ENCODE measurements at regions not wholly inside any gene's neighbourhood (a gene's known extent, or its start where the extent isn't known, plus 50 kb on each side); places are given as distances from the start of the nearest gene placed in this dataset.

- H3K36me3 ChIP-seq (ENCODE audit: control insufficient read depth, insufficient read depth, low read length): no peaks in the 10 kb centered on the region
- H3K4me3 ChIP-seq (ENCODE audit: low read depth, low read length): no peak overlapping the region
- H3K9ac ChIP-seq (ENCODE audit: low read depth, low read length): no peak overlapping the region
- no peaks in the 10 kb centered on the region for H3K27me3 ChIP-seq (ENCODE audit: control insufficient read depth, insufficient read depth, low read length)
- no peak overlapping the region for H3K27ac ChIP-seq (ENCODE audit: low read depth, low read length)
- H3K4me1 ChIP-seq (ENCODE audit: control insufficient read depth, insufficient read depth, low read length): no peaks in the 10 kb centered on the region
- H3K9me3 ChIP-seq (ENCODE audit: control insufficient read depth, insufficient read depth, low read length): no peaks in the 10 kb centered on the region
Measured at GRCh38 chr1:56003846-56004245, 575.5 kb downstream of the PLPP3 start.

- Histone ChIP-seq H3K4me3 (ENCODE audit: low read depth, low read length) (no peak overlapping the region), H3K36me3 (ENCODE audit: control insufficient read depth, insufficient read depth, low read length) (no peaks in the 10 kb centered on the region), H3K9me3 (ENCODE audit: control insufficient read depth, insufficient read depth, low read length) (no peaks in the 10 kb centered on the region), H3K9ac (ENCODE audit: low read depth, low read length) (no peak overlapping the region), H3K27ac (ENCODE audit: low read depth, low read length) (no peak overlapping the region), H3K4me1 (ENCODE audit: control insufficient read depth, insufficient read depth, low read length) (no peaks in the 10 kb centered on the region), H3K27me3 (ENCODE audit: control insufficient read depth, insufficient read depth, low read length) (no peaks in the 10 kb centered on the region)
Measured at GRCh38 chr1:56002231-56002630, 577.1 kb downstream of the PLPP3 start.

GRCh38 chr1:56000424-56000823 is 578.9 kb downstream of the PLPP3 start:
- Histone ChIP-seq H3K4me3 (ENCODE audit: low read depth, low read length) (no peak overlapping the region), H3K4me1 (ENCODE audit: control insufficient read depth, insufficient read depth, low read length) (no peaks in the 10 kb centered on the region), H3K36me3 (ENCODE audit: control insufficient read depth, insufficient read depth, low read length) (no peaks in the 10 kb centered on the region), H3K27me3 (ENCODE audit: control insufficient read depth, insufficient read depth, low read length) (no peaks in the 10 kb centered on the region), H3K9ac (ENCODE audit: low read depth, low read length) (no peak overlapping the region), H3K27ac (ENCODE audit: low read depth, low read length) (no peak overlapping the region), H3K9me3 (ENCODE audit: control insufficient read depth, insufficient read depth, low read length) (peaks cover 6% of the 10 kb centered on the region; the same call in 1 of the 2 replicates)

GRCh38 chr1:55997536-55997935 is 581.8 kb downstream of the PLPP3 start:
- Histone ChIP-seq H3K9me3 (ENCODE audit: control insufficient read depth, insufficient read depth, low read length) (peaks cover 6% of the 10 kb centered on the region; the same call in 1 of the 2 replicates), H3K27ac (ENCODE audit: low read depth, low read length) (no peak overlapping the region), H3K4me3 (ENCODE audit: low read depth, low read length) (no peak overlapping the region), H3K9ac (ENCODE audit: low read depth, low read length) (no peak overlapping the region), H3K36me3 (ENCODE audit: control insufficient read depth, insufficient read depth, low read length) (no peaks in the 10 kb centered on the region), H3K27me3 (ENCODE audit: control insufficient read depth, insufficient read depth, low read length) (no peaks in the 10 kb centered on the region), H3K4me1 (ENCODE audit: control insufficient read depth, insufficient read depth, low read length) (no peaks in the 10 kb centered on the region)

- peaks cover 6% of the 10 kb centered on the region; the same call in 1 of the 2 replicates for H3K9me3 ChIP-seq (ENCODE audit: control insufficient read depth, insufficient read depth, low read length)
- no peak overlapping the region for H3K4me3 ChIP-seq (ENCODE audit: low read depth, low read length)
- H3K27ac ChIP-seq (ENCODE audit: low read depth, low read length): no peak overlapping the region
- H3K4me1 ChIP-seq (ENCODE audit: control insufficient read depth, insufficient read depth, low read length): no peaks in the 10 kb centered on the region
- no peak overlapping the region for H3K9ac ChIP-seq (ENCODE audit: low read depth, low read length)
- H3K36me3 ChIP-seq (ENCODE audit: control insufficient read depth, insufficient read depth, low read length): no peaks in the 10 kb centered on the region
- no peaks in the 10 kb centered on the region for H3K27me3 ChIP-seq (ENCODE audit: control insufficient read depth, insufficient read depth, low read length)
Measured at GRCh38 chr1:55993646-55994318, 585.6 kb downstream of the PLPP3 start.

- peaks cover 15% of the 10 kb centered on the region for H3K4me1 ChIP-seq (ENCODE audit: control insufficient read depth, insufficient read depth, low read length)
- no peaks in the 10 kb centered on the region for H3K27me3 ChIP-seq (ENCODE audit: control insufficient read depth, insufficient read depth, low read length)
- H3K4me3 ChIP-seq (ENCODE audit: low read depth, low read length): no peak overlapping the region
- H3K9me3 ChIP-seq (ENCODE audit: control insufficient read depth, insufficient read depth, low read length): no peaks in the 10 kb centered on the region
- no peak overlapping the region for H3K9ac ChIP-seq (ENCODE audit: low read depth, low read length)
- no peaks in the 10 kb centered on the region for H3K36me3 ChIP-seq (ENCODE audit: control insufficient read depth, insufficient read depth, low read length)
- H3K27ac ChIP-seq (ENCODE audit: low read depth, low read length): no peak overlapping the region
Measured at GRCh38 chr1:55990007-55990406, 589.4 kb downstream of the PLPP3 start.

- Histone ChIP-seq H3K36me3 (ENCODE audit: control insufficient read depth, insufficient read depth, low read length) (no peaks in the 10 kb centered on the region), H3K4me1 (ENCODE audit: control insufficient read depth, insufficient read depth, low read length) (peaks cover 15% of the 10 kb centered on the region), H3K9ac (ENCODE audit: low read depth, low read length) (no peak overlapping the region), H3K27ac (ENCODE audit: low read depth, low read length) (no peak overlapping the region), H3K27me3 (ENCODE audit: control insufficient read depth, insufficient read depth, low read length) (no peaks in the 10 kb centered on the region), H3K4me3 (ENCODE audit: low read depth, low read length) (no peak overlapping the region), H3K9me3 (ENCODE audit: control insufficient read depth, insufficient read depth, low read length) (no peaks in the 10 kb centered on the region)
Measured at GRCh38 chr1:55988963-55989452, 590.4 kb downstream of the PLPP3 start.

- H3K4me3 ChIP-seq (ENCODE audit: low read depth, low read length): peak overlapping the region; percentile 25; the same call in 1 of the 2 replicates
- H3K4me1 ChIP-seq (ENCODE audit: control insufficient read depth, insufficient read depth, low read length): peaks cover 15% of the 10 kb centered on the region
- H3K9me3 ChIP-seq (ENCODE audit: control insufficient read depth, insufficient read depth, low read length): no peaks in the 10 kb centered on the region
- H3K27ac ChIP-seq (ENCODE audit: low read depth, low read length): peak overlapping the region; percentile 49
- no peaks in the 10 kb centered on the region for H3K27me3 ChIP-seq (ENCODE audit: control insufficient read depth, insufficient read depth, low read length)
- H3K9ac ChIP-seq (ENCODE audit: low read depth, low read length): no peak overlapping the region
- H3K36me3 ChIP-seq (ENCODE audit: control insufficient read depth, insufficient read depth, low read length): no peaks in the 10 kb centered on the region
Measured at GRCh38 chr1:55987491-55988249, 591.7 kb downstream of the PLPP3 start.

- H3K9me3 ChIP-seq (ENCODE audit: control insufficient read depth, insufficient read depth, low read length): no peaks in the 10 kb centered on the region
- no peaks in the 10 kb centered on the region for H3K27me3 ChIP-seq (ENCODE audit: control insufficient read depth, insufficient read depth, low read length)
- H3K27ac ChIP-seq (ENCODE audit: low read depth, low read length): no peak overlapping the region
- H3K4me1 ChIP-seq (ENCODE audit: control insufficient read depth, insufficient read depth, low read length): peaks cover 15% of the 10 kb centered on the region
- H3K9ac ChIP-seq (ENCODE audit: low read depth, low read length): no peak overlapping the region
- no peaks in the 10 kb centered on the region for H3K36me3 ChIP-seq (ENCODE audit: control insufficient read depth, insufficient read depth, low read length)
- H3K4me3 ChIP-seq (ENCODE audit: low read depth, low read length): no peak overlapping the region
Measured at GRCh38 chr1:55986003-55986402, 593.4 kb downstream of the PLPP3 start.

- H3K9ac ChIP-seq (ENCODE audit: low read depth, low read length): no peak overlapping the region
- no peak overlapping the region for H3K4me3 ChIP-seq (ENCODE audit: low read depth, low read length)
- no peaks in the 10 kb centered on the region for H3K4me1 ChIP-seq (ENCODE audit: control insufficient read depth, insufficient read depth, low read length)
- no peaks in the 10 kb centered on the region for H3K36me3 ChIP-seq (ENCODE audit: control insufficient read depth, insufficient read depth, low read length)
- no peaks in the 10 kb centered on the region for H3K27me3 ChIP-seq (ENCODE audit: control insufficient read depth, insufficient read depth, low read length)
- no peak overlapping the region for H3K27ac ChIP-seq (ENCODE audit: low read depth, low read length)
- no peaks in the 10 kb centered on the region for H3K9me3 ChIP-seq (ENCODE audit: control insufficient read depth, insufficient read depth, low read length)
Measured at GRCh38 chr1:55981010-55981650, 598.2 kb downstream of the PLPP3 start.

GRCh38 chr1:55980582-55980981 is 598.8 kb downstream of the PLPP3 start:
- Histone ChIP-seq H3K27ac (ENCODE audit: low read depth, low read length) (no peak overlapping the region), H3K27me3 (ENCODE audit: control insufficient read depth, insufficient read depth, low read length) (no peaks in the 10 kb centered on the region), H3K9ac (ENCODE audit: low read depth, low read length) (no peak overlapping the region), H3K9me3 (ENCODE audit: control insufficient read depth, insufficient read depth, low read length) (no peaks in the 10 kb centered on the region), H3K4me1 (ENCODE audit: control insufficient read depth, insufficient read depth, low read length) (no peaks in the 10 kb centered on the region), H3K4me3 (ENCODE audit: low read depth, low read length) (no peak overlapping the region), H3K36me3 (ENCODE audit: control insufficient read depth, insufficient read depth, low read length) (no peaks in the 10 kb centered on the region)

Measured in HUES48 (cell line).